NB4 (cell line): ENCODE measurements at regions not wholly inside any gene's neighbourhood (a gene's known extent, or its start where the extent isn't known, plus 50 kb on each side); places are given as distances from the start of the nearest gene placed in this dataset.

Source experiments
- DNase-seq: peaks from one replicate; pipeline ENCODE4 v3.0.0; 2010; ENCODE audit warnings: low read depth
- H3K4me3 ChIP-seq: one replicate; pipeline ENCODE4 v1.5.1; 2011; ENCODE audit warnings: mild to moderate bottlenecking, low read depth, low read length, moderate library complexity
- MYC ChIP-seq: IDR thresholded peaks from 2 replicates; pipeline ENCODE4 v1.6.1; 2011; ENCODE audit warnings: low read depth, low read length
- POLR2A ChIP-seq: IDR thresholded peaks from 2 replicates; pipeline ENCODE4 v1.6.1; 2011; ENCODE audit warnings: mild to moderate bottlenecking; ENCODE audit not compliant: insufficient read length; ENCODE audit errors: extremely low read depth
- TF ChIP-seq, protein P1 (sequence below): IDR thresholded peaks from 2 replicates; pipeline ENCODE4 v1.6.1; 2011; ENCODE audit warnings: low read depth, low read length
- TF ChIP-seq, protein P2 (sequence below): IDR thresholded peaks from one replicate; pipeline ENCODE4 v1.5.1; 2012; ENCODE audit warnings: low read depth, low read length

DNA sequence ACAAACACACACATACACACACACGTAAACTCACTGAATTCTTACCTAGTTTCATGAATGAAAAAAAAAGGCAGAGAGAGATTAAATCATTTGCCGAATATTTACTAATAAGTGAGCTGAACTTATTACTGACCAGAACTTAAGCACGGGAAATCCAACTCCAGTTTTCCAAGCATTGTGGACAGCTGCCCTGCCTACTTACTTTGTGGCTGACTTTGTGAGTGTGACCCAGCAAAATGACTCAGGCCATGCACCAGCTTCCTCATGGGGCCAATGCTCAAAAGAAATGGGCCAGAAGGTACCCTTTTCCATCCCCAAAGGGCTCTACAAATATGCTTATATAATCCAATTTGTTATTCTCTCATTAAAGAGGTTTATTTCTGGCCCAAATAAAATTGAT is 87.4 kb upstream of the RHOBTB1 start:
- no peak for DNase-seq
- H3K4me3 ChIP-seq, result no peak overlapping the region
- no peak for TF ChIP-seq MYC
- no peak for TF ChIP-seq POLR2A
- TF ChIP-seq, protein P1, sequence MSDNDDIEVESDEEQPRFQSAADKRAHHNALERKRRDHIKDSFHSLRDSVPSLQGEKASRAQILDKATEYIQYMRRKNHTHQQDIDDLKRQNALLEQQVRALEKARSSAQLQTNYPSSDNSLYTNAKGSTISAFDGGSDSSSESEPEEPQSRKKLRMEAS, result no peak
- TF ChIP-seq, protein P2, sequence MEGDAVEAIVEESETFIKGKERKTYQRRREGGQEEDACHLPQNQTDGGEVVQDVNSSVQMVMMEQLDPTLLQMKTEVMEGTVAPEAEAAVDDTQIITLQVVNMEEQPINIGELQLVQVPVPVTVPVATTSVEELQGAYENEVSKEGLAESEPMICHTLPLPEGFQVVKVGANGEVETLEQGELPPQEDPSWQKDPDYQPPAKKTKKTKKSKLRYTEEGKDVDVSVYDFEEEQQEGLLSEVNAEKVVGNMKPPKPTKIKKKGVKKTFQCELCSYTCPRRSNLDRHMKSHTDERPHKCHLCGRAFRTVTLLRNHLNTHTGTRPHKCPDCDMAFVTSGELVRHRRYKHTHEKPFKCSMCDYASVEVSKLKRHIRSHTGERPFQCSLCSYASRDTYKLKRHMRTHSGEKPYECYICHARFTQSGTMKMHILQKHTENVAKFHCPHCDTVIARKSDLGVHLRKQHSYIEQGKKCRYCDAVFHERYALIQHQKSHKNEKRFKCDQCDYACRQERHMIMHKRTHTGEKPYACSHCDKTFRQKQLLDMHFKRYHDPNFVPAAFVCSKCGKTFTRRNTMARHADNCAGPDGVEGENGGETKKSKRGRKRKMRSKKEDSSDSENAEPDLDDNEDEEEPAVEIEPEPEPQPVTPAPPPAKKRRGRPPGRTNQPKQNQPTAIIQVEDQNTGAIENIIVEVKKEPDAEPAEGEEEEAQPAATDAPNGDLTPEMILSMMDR, result no peak

DNA sequence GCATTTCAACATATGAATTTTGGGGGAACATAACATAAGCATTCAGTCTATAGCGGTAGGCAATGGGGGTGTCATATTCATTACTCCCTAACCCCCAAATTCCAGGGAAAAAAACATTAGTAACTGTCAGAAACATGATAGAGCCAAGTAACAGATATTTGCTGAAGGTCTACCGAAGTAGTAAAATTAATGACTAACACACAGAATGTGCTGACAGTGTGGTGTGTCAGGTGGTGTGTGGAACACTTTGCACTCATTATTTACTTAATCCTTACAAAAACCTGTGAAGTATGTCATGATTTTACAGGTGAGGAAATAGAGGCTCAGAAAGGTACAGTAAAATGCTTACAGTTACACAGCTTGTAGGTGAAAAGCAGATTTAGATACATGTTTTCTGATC is 85.4 kb upstream of the RHOBTB1 start:
- DNase-seq, result no peak
- no peak overlapping the region for H3K4me3 ChIP-seq
- TF ChIP-seq POLR2A (no peak), MYC (no peak)
- TF ChIP-seq, protein P1, result no peak
- TF ChIP-seq, protein P2, result no peak

DNA sequence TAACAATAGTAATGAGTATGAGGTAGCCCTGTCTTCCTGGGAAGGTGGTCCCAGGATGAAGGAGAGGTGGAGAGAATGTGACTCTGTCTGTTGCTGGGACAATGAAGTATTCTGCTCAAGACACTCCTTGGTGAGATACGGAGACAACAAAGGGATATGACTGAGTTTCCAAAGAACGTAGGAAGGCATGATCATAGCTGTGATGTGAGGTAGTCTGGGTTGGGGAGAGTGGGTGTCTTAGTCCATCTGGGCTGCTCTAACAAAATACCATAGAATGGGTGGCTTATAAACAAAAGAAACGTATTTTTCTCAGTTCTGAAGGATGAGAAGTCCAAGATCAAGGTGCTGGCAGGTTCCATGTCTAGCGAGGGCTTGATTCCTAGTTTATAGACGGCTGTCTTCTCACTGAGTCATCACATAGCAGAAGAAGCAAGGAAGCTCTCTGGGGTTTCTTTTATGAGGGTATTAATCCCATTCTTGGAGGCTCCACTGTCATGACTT is 84.9 kb upstream of the RHOBTB1 start:
- no peak overlapping the region for H3K4me3 ChIP-seq
- no peak for DNase-seq
- TF ChIP-seq POLR2A (no peak), MYC (no peak)
- TF ChIP-seq, protein P2, result no peak
- TF ChIP-seq, protein P1, result no peak

DNA sequence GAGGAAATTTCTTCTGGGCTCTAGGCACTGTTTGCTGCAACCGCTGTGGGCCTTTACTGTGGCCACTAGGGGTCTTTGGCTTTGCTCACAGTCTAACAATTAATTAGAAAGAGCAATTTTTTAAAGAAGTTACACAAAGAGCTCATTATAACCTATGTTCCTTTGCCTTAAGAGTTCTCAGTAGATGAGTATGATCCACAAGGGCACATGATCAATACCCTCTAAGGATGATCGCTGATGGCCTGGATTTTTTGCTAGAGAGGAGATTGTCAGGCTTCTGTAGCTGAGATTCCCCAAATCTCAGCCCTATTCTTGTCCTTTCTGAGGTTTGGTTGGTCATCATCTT is 80.8 kb upstream of the RHOBTB1 start:
- DNase-seq, result no peak
- TF ChIP-seq, protein P1, result no peak
- TF ChIP-seq, protein P2, result peak; percentile 63
- TF ChIP-seq MYC, result no peak
- TF ChIP-seq POLR2A, result no peak
- no peak overlapping the region for H3K4me3 ChIP-seq

DNA sequence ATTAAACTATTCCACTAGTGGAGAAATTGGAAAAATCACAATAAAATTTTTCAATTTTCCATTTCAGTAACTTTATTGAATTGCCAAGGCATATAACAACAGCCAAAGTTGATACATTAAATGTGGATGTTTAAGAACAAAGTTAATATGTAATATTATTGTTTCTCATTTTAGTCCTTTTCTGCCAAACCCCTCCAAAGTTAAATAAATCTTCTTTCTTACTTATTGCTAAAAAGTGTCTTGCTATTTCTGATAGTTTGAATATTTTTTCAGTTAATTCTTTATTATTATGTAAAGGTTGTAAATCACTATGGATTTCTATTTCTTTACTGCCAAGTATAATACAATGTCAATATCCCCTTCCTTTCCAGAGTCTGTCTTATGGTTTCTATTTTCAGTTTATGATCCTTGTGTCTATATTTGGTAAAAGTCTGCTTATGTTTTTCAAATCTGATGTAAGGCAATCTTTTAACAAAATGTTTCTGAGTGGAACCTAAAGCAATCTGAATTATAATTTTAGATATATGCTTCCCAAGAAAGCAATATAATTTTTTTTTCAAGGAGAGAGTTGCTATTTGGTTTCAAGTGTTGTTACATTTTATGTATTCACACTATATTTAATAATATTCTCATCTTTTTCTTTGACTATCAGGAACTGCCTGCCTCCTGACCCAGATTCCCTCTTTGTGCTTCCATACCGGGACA is 80.3 kb upstream of the RHOBTB1 start:
- no peak overlapping the region for H3K4me3 ChIP-seq
- TF ChIP-seq, protein P1, result no peak
- TF ChIP-seq POLR2A (no peak), MYC (no peak)
- TF ChIP-seq, protein P2, result no peak
- no peak for DNase-seq

DNA sequence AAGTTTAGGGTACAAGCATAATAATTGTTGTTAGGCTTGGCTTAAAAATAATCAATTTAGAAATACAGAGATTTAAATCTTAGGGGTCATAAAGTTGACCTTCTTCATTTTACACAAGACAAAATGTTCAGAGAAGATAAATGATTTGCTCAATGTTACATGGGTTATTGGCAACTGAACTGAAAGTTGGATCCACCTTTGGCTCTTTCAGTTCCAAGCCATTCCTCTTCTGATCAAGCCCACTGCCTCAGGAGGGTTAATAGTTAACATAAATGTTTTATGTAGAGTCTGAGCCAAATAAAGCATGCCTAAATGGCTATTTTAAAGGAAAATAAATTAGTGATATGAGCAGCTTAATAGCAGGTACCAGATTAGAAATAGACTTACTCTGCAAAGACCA is 79.1 kb upstream of the RHOBTB1 start:
- no peak overlapping the region for H3K4me3 ChIP-seq
- no peak for DNase-seq
- TF ChIP-seq, protein P1, result no peak
- no peak for TF ChIP-seq MYC
- TF ChIP-seq, protein P2, result no peak
- TF ChIP-seq POLR2A, result no peak
